ENCODE measurements at regions not wholly inside any gene's neighbourhood (a gene's known extent, or its start where the extent isn't known, plus 50 kb on each side); places are given as distances from the start of the nearest gene placed in this dataset.

DNA sequence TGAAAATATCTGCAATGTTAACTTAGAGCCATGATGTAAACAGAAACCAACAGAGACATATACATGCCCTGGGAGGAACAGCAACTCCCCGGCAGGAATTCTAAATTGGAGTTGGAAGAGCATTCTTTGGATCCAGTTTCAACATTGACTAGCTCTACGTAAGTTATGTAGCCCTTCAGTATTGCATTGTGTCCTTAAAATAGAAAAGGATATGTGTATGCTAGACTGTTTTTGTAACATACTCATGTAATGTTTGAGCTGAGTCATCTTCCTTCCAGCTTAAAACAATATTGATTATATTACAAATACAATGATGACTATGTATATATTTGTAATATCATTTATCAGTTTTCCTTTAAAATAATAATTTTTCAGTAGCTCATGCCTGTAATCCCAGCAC is 1422.2 kb upstream of the PCDH20 start:
- DNase-seq (ENCODE audit: low read depth) = peak; percentile 14
- H3K4me3 ChIP-seq (ENCODE audit: low read length) = no peak overlapping the region
- TF ChIP-seq, protein P1, sequence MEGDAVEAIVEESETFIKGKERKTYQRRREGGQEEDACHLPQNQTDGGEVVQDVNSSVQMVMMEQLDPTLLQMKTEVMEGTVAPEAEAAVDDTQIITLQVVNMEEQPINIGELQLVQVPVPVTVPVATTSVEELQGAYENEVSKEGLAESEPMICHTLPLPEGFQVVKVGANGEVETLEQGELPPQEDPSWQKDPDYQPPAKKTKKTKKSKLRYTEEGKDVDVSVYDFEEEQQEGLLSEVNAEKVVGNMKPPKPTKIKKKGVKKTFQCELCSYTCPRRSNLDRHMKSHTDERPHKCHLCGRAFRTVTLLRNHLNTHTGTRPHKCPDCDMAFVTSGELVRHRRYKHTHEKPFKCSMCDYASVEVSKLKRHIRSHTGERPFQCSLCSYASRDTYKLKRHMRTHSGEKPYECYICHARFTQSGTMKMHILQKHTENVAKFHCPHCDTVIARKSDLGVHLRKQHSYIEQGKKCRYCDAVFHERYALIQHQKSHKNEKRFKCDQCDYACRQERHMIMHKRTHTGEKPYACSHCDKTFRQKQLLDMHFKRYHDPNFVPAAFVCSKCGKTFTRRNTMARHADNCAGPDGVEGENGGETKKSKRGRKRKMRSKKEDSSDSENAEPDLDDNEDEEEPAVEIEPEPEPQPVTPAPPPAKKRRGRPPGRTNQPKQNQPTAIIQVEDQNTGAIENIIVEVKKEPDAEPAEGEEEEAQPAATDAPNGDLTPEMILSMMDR (IDR thresholded peaks at IDR 0.05; ENCODE audit: insufficient read depth, low read depth, low read length, missing control alignments) = no peak

DNA sequence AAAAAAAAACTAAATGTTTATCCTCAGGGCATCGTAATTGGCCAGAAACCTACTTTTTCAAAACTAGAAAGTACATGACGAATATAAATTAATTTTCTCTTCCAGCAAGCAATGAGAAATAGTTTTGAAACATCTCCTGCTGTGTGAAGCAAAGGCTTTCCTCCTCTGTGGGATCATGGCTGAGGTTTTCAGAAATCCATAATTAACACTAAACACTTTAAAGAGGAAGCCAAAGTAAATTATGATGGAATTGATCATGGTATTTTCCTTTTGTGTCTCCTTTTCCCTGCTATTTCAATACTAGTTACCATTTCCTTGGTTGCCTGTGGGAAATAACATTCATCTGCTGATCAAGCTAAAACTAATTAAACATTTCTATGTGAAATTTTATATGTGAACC is 1413.8 kb upstream of the PCDH20 start:
- no peak for DNase-seq (ENCODE audit: low read depth)
- H3K4me3 ChIP-seq (ENCODE audit: low read length) = no peak overlapping the region
- TF ChIP-seq, protein P1 (IDR thresholded peaks at IDR 0.05; ENCODE audit: insufficient read depth, low read depth, low read length, missing control alignments) = no peak

DNA sequence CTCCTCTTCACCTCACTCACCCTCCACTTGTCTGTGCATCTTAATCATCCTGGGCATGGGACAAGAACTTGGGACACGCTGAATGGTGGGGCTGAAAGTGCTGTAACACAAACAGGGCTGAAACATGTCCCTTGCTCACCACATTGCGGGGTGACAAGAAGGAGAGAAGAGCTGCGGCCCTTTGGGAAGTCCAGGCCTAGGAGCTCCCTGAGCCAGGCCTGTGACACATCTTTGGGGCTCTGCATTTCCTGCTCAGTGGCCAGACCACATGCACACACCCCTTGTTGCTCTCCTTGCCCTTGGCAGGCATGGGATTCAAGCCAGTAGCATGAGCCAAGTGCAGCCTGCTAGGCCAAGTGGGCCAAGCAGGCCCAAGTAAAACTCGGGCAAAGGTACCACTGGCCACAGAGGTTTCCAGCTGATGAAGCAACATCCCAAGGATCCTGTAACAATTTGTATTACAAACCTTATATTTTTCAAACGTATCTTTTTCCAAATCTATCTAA is 1384.3 kb upstream of the PCDH20 start:
- no peak for DNase-seq (ENCODE audit: low read depth)
- H3K4me3 ChIP-seq (ENCODE audit: low read length) = no peak overlapping the region
- TF ChIP-seq, protein P1 (IDR thresholded peaks at IDR 0.05; ENCODE audit: insufficient read depth, low read depth, low read length, missing control alignments) = no peak

DNA sequence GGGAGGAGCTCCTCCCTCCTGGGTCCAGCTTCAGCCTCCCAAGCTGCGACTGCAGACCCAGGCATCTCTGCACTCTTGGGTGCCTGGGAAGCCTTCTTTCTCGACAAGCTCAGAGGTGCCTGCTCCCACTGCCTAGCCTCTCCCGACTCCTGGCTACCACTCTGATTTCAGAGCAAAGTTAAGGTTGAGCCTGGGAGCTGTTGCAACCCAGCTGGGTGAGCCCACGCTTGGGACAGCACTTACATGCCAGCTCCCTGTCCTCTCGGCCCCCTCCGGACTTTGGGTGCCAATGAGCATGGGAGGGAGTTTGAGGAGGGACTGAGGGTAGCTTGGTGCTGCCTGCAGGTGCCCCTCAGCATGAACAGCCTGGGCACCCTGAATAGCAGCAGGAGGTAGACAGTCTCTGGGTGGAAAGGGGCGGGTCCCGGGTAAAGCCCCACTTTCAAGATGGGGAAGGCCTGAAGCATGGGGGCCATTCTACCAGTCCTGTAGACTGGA is 1383.4 kb upstream of the PCDH20 start:
- no peak overlapping the region for H3K4me3 ChIP-seq (ENCODE audit: low read length)
- no peak for DNase-seq (ENCODE audit: low read depth)
- TF ChIP-seq, protein P1 (IDR thresholded peaks at IDR 0.05; ENCODE audit: insufficient read depth, low read depth, low read length, missing control alignments) = no peak

DNA sequence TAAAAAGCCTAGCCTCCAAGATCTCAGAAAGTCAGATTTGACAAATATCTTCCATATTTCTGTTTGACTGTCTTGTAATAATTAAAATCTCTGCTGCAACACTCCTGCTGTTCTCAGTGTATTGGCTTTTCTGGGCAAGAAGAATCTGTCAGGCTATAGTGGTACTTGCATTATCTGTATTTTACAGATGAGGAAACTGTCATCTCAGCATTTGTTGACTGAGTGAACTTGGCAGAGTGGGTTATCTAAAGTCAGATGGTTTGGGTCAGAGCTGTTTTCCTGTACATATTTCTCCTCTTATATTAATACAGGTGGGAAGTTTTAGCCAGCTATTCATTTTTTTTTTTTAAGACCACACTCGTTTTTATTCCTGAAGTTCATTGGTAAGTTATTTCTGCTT is 1378.2 kb upstream of the PCDH20 start:
- no peak for DNase-seq (ENCODE audit: low read depth)
- TF ChIP-seq, protein P1 (IDR thresholded peaks at IDR 0.05; ENCODE audit: insufficient read depth, low read depth, low read length, missing control alignments) = no peak
- no peak overlapping the region for H3K4me3 ChIP-seq (ENCODE audit: low read length)

DNA sequence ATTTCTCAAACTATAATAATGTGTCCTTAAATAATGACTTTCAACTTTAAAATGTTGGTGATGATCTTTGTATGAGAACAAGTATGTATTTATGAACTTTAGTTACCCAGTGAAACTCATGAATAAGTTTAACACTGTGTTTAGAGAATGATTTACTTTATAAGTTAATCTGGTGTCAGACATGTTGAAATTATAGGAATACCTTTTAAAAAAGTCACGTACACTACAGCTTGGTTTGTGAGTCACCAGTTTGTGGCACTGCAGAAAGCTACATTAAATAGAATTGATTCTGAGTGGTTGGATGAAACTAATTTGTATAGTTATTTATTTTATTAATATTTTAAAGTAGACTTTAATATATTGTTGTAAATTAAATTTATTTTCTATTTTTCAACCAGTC is 1366.2 kb upstream of the PCDH20 start:
- no peak for DNase-seq (ENCODE audit: low read depth)
- no peak overlapping the region for H3K4me3 ChIP-seq (ENCODE audit: low read length)
- TF ChIP-seq, protein P1 (IDR thresholded peaks at IDR 0.05; ENCODE audit: insufficient read depth, low read depth, low read length, missing control alignments) = no peak

DNA sequence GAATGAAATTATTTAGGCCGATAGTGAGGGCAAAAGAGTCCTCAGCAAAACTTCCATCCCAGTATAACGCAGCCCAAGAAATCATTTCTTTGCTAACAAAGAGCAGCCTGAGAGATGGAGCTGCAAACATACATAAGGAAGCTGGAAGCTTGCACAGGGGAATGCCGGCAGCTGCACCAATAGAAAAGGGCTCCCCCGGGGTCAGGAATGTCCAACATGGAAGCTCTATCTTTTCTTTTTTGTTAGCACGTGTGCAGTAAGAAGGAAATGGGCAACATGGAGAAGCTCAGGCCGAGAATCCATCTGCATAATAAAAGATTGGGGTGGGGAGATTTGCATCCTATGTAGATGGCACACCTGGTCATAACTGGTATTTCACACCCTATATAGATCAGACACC is 1363.5 kb upstream of the PCDH20 start:
- DNase-seq (ENCODE audit: low read depth) = no peak
- TF ChIP-seq, protein P1 (IDR thresholded peaks at IDR 0.05; ENCODE audit: insufficient read depth, low read depth, low read length, missing control alignments) = no peak
- no peak overlapping the region for H3K4me3 ChIP-seq (ENCODE audit: low read length)

Measured in epithelial cell of esophagus (primary cell).